ENCODE measurements at regions not wholly inside any gene's neighbourhood (a gene's known extent, or its start where the extent isn't known, plus 50 kb on each side); places are given as distances from the start of the nearest gene placed in this dataset.

DNA sequence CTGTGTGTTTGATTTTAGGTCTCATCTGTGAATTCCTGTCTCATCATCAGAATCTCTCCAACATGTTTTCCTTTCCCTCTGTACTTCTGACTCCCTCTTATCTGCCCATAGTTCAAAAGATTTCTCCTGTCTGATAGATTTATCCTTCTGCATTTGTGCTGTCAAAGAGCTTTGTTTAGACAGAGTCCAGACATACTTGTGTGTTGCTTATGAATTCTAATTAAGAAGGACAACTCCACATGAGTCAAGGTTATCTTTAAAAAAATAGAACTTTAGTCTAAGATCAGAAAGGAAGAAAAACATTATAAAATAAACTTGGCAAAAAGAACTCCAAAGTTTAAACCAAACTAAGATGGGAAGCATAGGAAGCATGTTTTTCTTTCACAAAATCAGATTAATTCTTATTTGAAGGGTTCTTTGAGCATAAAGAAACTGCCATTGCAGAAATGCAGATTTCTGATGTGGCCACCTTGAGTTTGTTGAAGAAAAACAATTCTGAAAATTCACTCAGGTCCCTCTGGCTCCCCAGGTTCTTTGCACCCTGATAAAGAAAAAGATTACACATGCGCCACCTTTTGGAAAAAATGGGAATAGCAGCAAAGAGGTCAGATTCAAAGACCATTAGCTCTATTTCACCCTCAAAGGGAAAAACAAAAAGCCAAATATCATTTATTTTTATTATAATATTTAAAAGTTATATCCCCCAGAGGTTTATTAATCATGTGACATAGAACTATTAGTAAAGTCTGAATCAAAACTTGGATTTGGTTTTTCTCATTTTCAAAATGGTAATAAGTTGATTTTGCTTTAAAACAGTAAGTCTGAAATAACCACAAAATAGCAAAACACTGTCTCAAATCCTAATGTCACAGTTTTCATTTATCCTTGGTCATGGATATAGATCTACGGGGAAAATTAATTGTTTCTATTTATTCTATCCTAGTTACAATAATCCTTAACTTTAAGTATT lies 143.7 kb upstream of the DCN start:
- no peak for DNase-seq (ENCODE audit: low read depth)
- H3K36me3 ChIP-seq (ENCODE audit: control insufficient read depth, insufficient read depth, low read length) = no peaks in the 10 kb centered on the region
- TF ChIP-seq, protein P1, sequence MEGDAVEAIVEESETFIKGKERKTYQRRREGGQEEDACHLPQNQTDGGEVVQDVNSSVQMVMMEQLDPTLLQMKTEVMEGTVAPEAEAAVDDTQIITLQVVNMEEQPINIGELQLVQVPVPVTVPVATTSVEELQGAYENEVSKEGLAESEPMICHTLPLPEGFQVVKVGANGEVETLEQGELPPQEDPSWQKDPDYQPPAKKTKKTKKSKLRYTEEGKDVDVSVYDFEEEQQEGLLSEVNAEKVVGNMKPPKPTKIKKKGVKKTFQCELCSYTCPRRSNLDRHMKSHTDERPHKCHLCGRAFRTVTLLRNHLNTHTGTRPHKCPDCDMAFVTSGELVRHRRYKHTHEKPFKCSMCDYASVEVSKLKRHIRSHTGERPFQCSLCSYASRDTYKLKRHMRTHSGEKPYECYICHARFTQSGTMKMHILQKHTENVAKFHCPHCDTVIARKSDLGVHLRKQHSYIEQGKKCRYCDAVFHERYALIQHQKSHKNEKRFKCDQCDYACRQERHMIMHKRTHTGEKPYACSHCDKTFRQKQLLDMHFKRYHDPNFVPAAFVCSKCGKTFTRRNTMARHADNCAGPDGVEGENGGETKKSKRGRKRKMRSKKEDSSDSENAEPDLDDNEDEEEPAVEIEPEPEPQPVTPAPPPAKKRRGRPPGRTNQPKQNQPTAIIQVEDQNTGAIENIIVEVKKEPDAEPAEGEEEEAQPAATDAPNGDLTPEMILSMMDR (IDR thresholded peaks at IDR 0.05; ENCODE audit: insufficient read depth, low read length, poor library complexity, severe bottlenecking) = peak; percentile 79
- no peak overlapping the region for H3K4me3 ChIP-seq (ENCODE audit: low read depth, low read length)
- H3K27me3 ChIP-seq (ENCODE audit: control insufficient read depth, insufficient read depth, low read length) = no peaks in the 10 kb centered on the region

DNA sequence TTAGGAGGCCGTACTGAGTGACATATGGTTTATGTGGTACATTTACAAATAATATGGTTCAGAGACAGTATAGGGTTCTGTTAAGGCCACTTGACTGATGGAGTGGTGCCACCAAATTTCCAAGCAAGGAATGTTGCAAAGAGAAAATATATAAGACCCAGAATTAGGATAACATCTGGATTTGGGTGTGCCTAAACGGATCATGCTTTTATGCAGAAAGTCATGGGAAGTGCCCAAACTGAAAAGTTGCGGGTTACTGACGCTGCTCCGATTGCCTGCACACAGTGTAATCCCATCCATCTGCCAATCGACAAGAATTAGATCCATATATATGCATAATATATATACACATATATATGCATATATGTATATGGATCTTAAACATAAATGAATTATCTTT lies 138.4 kb upstream of the DCN start:
- TF ChIP-seq, protein P1 (IDR thresholded peaks at IDR 0.05; ENCODE audit: insufficient read depth, low read length, poor library complexity, severe bottlenecking) = no peak
- DNase-seq (ENCODE audit: low read depth) = no peak
- Histone ChIP-seq H3K27me3 (ENCODE audit: control insufficient read depth, insufficient read depth, low read length) (no peaks in the 10 kb centered on the region), H3K4me3 (ENCODE audit: low read depth, low read length) (no peak overlapping the region), H3K36me3 (ENCODE audit: control insufficient read depth, insufficient read depth, low read length) (no peaks in the 10 kb centered on the region)

DNA sequence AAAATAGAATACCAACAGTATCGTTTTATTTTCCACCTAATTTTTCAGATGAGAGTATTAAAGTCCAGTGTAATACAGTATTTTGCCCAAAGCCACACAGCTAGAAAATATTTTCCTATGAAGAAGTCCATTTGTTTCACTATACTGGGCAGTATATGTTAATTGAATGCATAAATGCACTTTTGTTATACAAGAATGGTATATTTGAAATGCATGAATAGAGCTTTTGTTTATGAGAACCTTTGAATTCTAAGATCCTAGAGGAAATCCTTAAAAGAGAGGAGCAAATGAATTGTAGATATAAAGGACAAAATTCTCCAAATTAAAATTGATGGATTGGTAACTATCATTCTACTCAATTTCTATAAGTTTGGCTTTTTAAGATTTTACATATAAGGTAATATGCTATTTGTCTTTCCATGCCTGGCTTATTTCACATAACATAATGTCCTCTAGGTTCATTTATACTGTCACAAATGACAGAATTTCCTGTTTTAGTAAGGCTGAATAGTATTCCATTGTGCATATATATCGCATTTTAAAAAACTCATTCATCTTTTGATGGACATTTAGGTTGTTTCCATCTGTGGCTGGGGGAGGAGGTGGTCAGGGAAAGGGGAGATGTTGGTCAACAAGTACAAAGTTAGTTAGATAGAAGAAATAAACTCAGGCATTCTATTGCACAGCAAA lies 136.6 kb upstream of the DCN start:
- no peak for DNase-seq (ENCODE audit: low read depth)
- TF ChIP-seq, protein P1 (IDR thresholded peaks at IDR 0.05; ENCODE audit: insufficient read depth, low read length, poor library complexity, severe bottlenecking) = no peak
- Histone ChIP-seq H3K27me3 (ENCODE audit: control insufficient read depth, insufficient read depth, low read length) (no peaks in the 10 kb centered on the region), H3K4me3 (ENCODE audit: low read depth, low read length) (no peak overlapping the region), H3K36me3 (ENCODE audit: control insufficient read depth, insufficient read depth, low read length) (no peaks in the 10 kb centered on the region)

DNA sequence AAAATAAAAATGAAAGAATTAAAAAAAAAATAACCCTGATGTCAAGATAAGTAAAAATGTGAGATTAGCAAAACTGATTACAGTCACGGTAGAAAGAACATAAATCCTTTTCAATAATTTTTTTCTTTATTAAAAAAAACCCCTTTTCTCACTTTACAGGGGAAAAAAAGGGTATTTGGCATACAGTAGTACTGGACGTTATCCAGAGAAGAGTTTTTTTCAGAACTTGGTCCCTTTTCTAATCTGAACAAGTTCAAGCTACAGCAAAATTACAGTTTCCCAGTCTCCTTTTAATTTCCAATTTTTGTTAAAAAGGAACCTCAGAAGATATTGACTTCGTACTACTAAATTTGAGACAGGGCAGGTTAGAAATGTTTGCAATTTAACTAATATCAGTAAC lies 134.7 kb upstream of the DCN start:
- no peak overlapping the region for H3K4me3 ChIP-seq (ENCODE audit: low read depth, low read length)
- no peaks in the 10 kb centered on the region for H3K27me3 ChIP-seq (ENCODE audit: control insufficient read depth, insufficient read depth, low read length)
- TF ChIP-seq, protein P1 (IDR thresholded peaks at IDR 0.05; ENCODE audit: insufficient read depth, low read length, poor library complexity, severe bottlenecking) = no peak
- DNase-seq (ENCODE audit: low read depth) = no peak
- no peaks in the 10 kb centered on the region for H3K36me3 ChIP-seq (ENCODE audit: control insufficient read depth, insufficient read depth, low read length)

DNA sequence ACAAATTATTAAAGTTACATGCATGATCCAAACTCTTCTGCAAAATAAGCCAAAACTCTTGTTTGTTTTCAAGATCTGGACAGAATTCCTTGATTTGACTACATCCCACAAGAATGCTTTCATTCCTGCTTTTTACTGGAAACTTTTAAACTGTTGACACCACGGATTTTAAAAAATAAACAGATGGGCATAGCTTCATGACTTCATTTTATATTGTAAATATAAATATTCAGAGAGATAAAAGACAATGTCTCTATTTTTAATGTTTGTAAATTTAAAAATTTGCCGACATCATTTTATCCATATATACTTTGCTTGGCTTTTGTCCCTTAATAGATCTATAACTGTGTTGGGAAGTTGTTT lies 134.3 kb upstream of the DCN start:
- TF ChIP-seq, protein P1 (IDR thresholded peaks at IDR 0.05; ENCODE audit: insufficient read depth, low read length, poor library complexity, severe bottlenecking) = no peak

More for the DNA sequence above, 134.3 kb upstream of the DCN start:
- Histone ChIP-seq H3K4me3 (ENCODE audit: low read depth, low read length) (no peak overlapping the region), H3K36me3 (ENCODE audit: control insufficient read depth, insufficient read depth, low read length) (no peaks in the 10 kb centered on the region), H3K27me3 (ENCODE audit: control insufficient read depth, insufficient read depth, low read length) (no peaks in the 10 kb centered on the region)
- no peak for DNase-seq (ENCODE audit: low read depth)
